ENCODE measurements at regions not wholly inside any gene's neighbourhood (a gene's known extent, or its start where the extent isn't known, plus 50 kb on each side); places are given as distances from the start of the nearest gene placed in this dataset.

DNA sequence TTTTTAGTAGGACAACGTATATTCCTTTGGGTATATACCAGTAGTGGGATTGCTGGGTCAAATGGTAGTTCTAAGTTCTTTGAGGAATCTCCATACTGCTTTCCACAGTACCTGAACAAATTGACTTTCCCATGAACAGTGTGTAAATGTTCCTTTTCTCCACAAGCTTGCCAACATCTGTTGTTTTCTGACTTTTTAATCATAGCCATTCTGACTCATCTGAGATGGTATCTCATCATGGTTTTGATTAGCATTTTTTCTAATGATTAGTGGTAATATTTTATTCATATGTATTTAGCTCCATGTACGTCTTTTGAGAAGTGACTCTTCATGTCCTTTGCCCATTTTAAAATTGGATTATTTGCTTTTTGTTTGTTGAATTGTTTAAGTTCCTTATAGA, 58.4 kb upstream of the CERS6 start:
- H3K27me3 ChIP-seq (ENCODE audit: insufficient read depth, low read length), result no peaks in the 10 kb centered on the region
- H3K27ac ChIP-seq (ENCODE audit: low read depth, low read length), result no peak overlapping the region
- no peaks in the 10 kb centered on the region for H3K4me1 ChIP-seq (ENCODE audit: insufficient read depth, low read length)
- no peaks in the 10 kb centered on the region for H3K9me3 ChIP-seq (ENCODE audit: insufficient read depth, low read depth, low read length)
- H3K9me3 Mint-ChIP-seq (ENCODE audit: unreplicated experiment), result no peaks in the 10 kb centered on the region
- H3K4me3 Mint-ChIP-seq (ENCODE audit: unreplicated experiment), result no peak overlapping the region
- FAIRE-seq (no peak), DNase-seq (ENCODE audit: low read depth) (peak; percentile 31)
- H3K27ac Mint-ChIP-seq (ENCODE audit: unreplicated experiment), result no peak overlapping the region
- H3K4me1 Mint-ChIP-seq (ENCODE audit: low read depth, unreplicated experiment), result no peaks in the 10 kb centered on the region
- H3K4me2 ChIP-seq (ENCODE audit: low read length), result no peak overlapping the region
- no peaks in the 10 kb centered on the region for H3K36me3 ChIP-seq (ENCODE audit: insufficient read depth, low read length)
- no peak overlapping the region for H3K9ac ChIP-seq (ENCODE audit: low read length)
- H3K27me3 Mint-ChIP-seq (ENCODE audit: low read depth, unreplicated experiment), result peaks cover 4% of the 10 kb centered on the region
- no peaks in the 10 kb centered on the region for H4K20me1 ChIP-seq (ENCODE audit: insufficient read depth, low read length)
- H3K4me3 ChIP-seq (ENCODE audit: insufficient read depth, low read depth, low read length), result no peak overlapping the region
- TF ChIP-seq EZH2 (IDR thresholded peaks at IDR 0.05; ENCODE audit: insufficient read depth, low read length) (no peak), CTCF (IDR thresholded peaks at IDR 0.05; ENCODE audit: insufficient read depth, low read depth, low read length) (no peak)
- no peaks in the 10 kb centered on the region for H3K36me3 Mint-ChIP-seq (ENCODE audit: low read depth, unreplicated experiment)
- no peaks in the 10 kb centered on the region for H3K79me2 ChIP-seq (ENCODE audit: insufficient read depth, low read length)
- H2AFZ ChIP-seq (ENCODE audit: low read depth, low read length), result no peak overlapping the region

DNA sequence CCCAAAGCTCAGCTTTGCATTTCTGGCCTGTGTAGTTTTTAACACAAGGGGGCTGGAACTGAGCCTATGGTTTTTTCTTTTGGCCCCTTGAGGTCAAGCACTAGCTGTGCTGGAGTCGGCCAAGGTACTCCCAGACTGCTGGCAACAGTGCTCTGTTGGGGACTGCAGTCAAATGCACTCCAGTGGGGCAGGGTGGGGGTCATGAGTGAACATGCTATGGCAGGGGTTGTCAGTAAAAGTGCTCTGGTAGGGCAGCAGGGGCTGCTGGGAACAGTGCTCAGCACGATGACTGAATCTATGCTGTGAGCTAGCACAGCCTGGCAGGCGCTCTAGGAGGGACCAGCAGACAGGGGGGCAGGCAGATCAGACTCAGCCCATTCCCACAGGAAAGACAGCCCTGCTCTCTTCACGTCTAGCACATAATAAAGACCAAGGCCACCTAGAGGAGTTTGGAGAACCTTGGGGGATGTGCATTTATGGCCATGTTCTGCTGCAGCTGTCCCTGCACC, 55.0 kb upstream of the CERS6 start:
- H2AFZ ChIP-seq (ENCODE audit: low read depth, low read length), result no peak overlapping the region
- no peaks in the 10 kb centered on the region for H3K9me3 Mint-ChIP-seq (ENCODE audit: unreplicated experiment)
- H3K27ac Mint-ChIP-seq (ENCODE audit: unreplicated experiment), result no peak overlapping the region
- no peak for TF ChIP-seq EZH2 (IDR thresholded peaks at IDR 0.05; ENCODE audit: insufficient read depth, low read length)
- no peak for TF ChIP-seq CTCF (IDR thresholded peaks at IDR 0.05; ENCODE audit: insufficient read depth, low read depth, low read length)
- no peaks in the 10 kb centered on the region for H3K36me3 ChIP-seq (ENCODE audit: insufficient read depth, low read length)
- no peaks in the 10 kb centered on the region for H3K79me2 ChIP-seq (ENCODE audit: insufficient read depth, low read length)
- H3K4me2 ChIP-seq (ENCODE audit: low read length), result no peak overlapping the region
- H3K9me3 ChIP-seq (ENCODE audit: insufficient read depth, low read depth, low read length), result no peaks in the 10 kb centered on the region
- no peak overlapping the region for H3K4me3 ChIP-seq (ENCODE audit: insufficient read depth, low read depth, low read length)
- no peaks in the 10 kb centered on the region for H3K4me1 Mint-ChIP-seq (ENCODE audit: low read depth, unreplicated experiment)
- no peak overlapping the region for H3K4me3 Mint-ChIP-seq (ENCODE audit: unreplicated experiment)
- no peaks in the 10 kb centered on the region for H3K4me1 ChIP-seq (ENCODE audit: insufficient read depth, low read length)
- no peak overlapping the region for H3K9ac ChIP-seq (ENCODE audit: low read length)
- DNase-seq (ENCODE audit: low read depth) (no peak), FAIRE-seq (no peak)
- H3K27me3 ChIP-seq (ENCODE audit: insufficient read depth, low read length), result no peaks in the 10 kb centered on the region
- peaks cover 8% of the 10 kb centered on the region for H3K27me3 Mint-ChIP-seq (ENCODE audit: low read depth, unreplicated experiment)
- no peak overlapping the region for H3K27ac ChIP-seq (ENCODE audit: low read depth, low read length)
- no peaks in the 10 kb centered on the region for H3K36me3 Mint-ChIP-seq (ENCODE audit: low read depth, unreplicated experiment)
- no peaks in the 10 kb centered on the region for H4K20me1 ChIP-seq (ENCODE audit: insufficient read depth, low read length)

GRCh38 chr2:168401771-168402170, 54.3 kb upstream of the CERS6 start:
- no peaks in the 10 kb centered on the region for H3K27me3 ChIP-seq (ENCODE audit: insufficient read depth, low read length)
- peaks cover 8% of the 10 kb centered on the region for H3K27me3 Mint-ChIP-seq (ENCODE audit: low read depth, unreplicated experiment)

More at GRCh38 chr2:168401771-168402170, 54.3 kb upstream of the CERS6 start:
- Histone ChIP-seq H3K27ac (ENCODE audit: low read depth, low read length) (no peak overlapping the region), H3K79me2 (ENCODE audit: insufficient read depth, low read length) (no peaks in the 10 kb centered on the region), H4K20me1 (ENCODE audit: insufficient read depth, low read length) (no peaks in the 10 kb centered on the region), H3K36me3 (ENCODE audit: insufficient read depth, low read length) (no peaks in the 10 kb centered on the region), H3K4me1 (ENCODE audit: insufficient read depth, low read length) (no peaks in the 10 kb centered on the region), H3K9me3 (ENCODE audit: insufficient read depth, low read depth, low read length) (no peaks in the 10 kb centered on the region), H3K9ac (ENCODE audit: low read length) (no peak overlapping the region), H2AFZ (ENCODE audit: low read depth, low read length) (no peak overlapping the region), H3K4me3 (ENCODE audit: insufficient read depth, low read depth, low read length) (no peak overlapping the region), H3K4me2 (ENCODE audit: low read length) (no peak overlapping the region)
- TF ChIP-seq CTCF (IDR thresholded peaks at IDR 0.05; ENCODE audit: insufficient read depth, low read depth, low read length), result no peak
- TF ChIP-seq EZH2 (IDR thresholded peaks at IDR 0.05; ENCODE audit: insufficient read depth, low read length), result no peak
- FAIRE-seq (no peak), DNase-seq (ENCODE audit: low read depth) (no peak)
- no peaks in the 10 kb centered on the region for H3K9me3 Mint-ChIP-seq (ENCODE audit: unreplicated experiment)
- H3K27ac Mint-ChIP-seq (ENCODE audit: unreplicated experiment), result no peak overlapping the region
- no peaks in the 10 kb centered on the region for H3K36me3 Mint-ChIP-seq (ENCODE audit: low read depth, unreplicated experiment)
- no peaks in the 10 kb centered on the region for H3K4me1 Mint-ChIP-seq (ENCODE audit: low read depth, unreplicated experiment)
- H3K4me3 Mint-ChIP-seq (ENCODE audit: unreplicated experiment), result no peak overlapping the region

All from astrocyte (in vitro differentiated cells and primary cell).